ENCODE measurements at regions not wholly inside any gene's neighbourhood (a gene's known extent, or its start where the extent isn't known, plus 50 kb on each side); places are given as distances from the start of the nearest gene placed in this dataset.

DNA sequence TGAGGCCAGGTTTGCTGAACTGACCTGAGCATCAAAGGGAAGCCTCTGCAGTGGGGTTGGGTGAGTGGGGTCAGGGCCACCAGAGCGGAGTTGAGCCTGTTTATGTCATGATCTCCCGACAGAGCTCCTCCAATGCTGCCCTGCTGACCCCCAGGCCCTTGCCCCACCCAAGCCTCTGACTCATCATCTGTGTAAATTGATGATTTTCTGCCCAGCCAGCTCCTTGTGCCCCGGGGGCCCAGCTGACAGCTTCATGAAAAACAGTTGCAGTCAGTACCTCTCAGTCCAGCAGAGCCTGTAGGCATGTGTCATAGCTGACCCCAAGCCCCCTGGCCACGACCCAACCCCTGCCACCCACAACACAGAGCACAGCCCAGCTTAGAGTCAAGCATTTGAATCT, 134.9 kb downstream of the CCT6B start:
- Histone ChIP-seq H3K79me2 (ENCODE audit: insufficient read depth, low read length) (no peaks in the 10 kb centered on the region), H3K9me3 (ENCODE audit: control insufficient read depth, low read depth, low read length) (no peaks in the 10 kb centered on the region), H2BK5ac (ENCODE audit: insufficient read length, low read length) (no peak overlapping the region), H2AK5ac (ENCODE audit: insufficient read length, low read length) (no peak overlapping the region), H3K4me1 (ENCODE audit: insufficient read depth, low read length) (no peaks in the 10 kb centered on the region), H2BK15ac (ENCODE audit: low read depth, low read length) (no peak overlapping the region), H4K20me1 (ENCODE audit: control insufficient read depth, insufficient read depth, insufficient read length) (no peaks in the 10 kb centered on the region), H4K8ac (replicated peaks; ENCODE audit: insufficient read length, low read depth, low read length) (no peak overlapping the region), H4K5ac (ENCODE audit: insufficient read length, low read depth, low read length) (no peak overlapping the region), H3K27me3 (ENCODE audit: insufficient read depth, low read length) (peaks cover 3% of the 10 kb centered on the region; the same call in 1 of the 2 replicates), H3K9ac (ENCODE audit: extremely low read depth, insufficient read length, low read length) (no peak overlapping the region), H2BK20ac (ENCODE audit: low read depth, low read length, poor library complexity, severe bottlenecking) (no peak overlapping the region), H3K4me2 (ENCODE audit: insufficient read depth, insufficient read length, low read length) (no peak overlapping the region), H3K79me1 (ENCODE audit: insufficient read depth, low read depth, low read length, poor library complexity, severe bottlenecking) (no peaks in the 10 kb centered on the region), H3K23ac (ENCODE audit: insufficient read length, low read depth, low read length) (no peak overlapping the region), H3K27ac (ENCODE audit: insufficient read length, low read depth, low read length) (no peak overlapping the region), H2AFZ (ENCODE audit: low read length) (no peak overlapping the region), H3K4ac (ENCODE audit: low read depth, low read length) (no peak overlapping the region), H3K56ac (ENCODE audit: insufficient read length, low read depth, low read length) (no peak overlapping the region), H2BK120ac (ENCODE audit: low read depth, low read length, poor library complexity, severe bottlenecking) (no peak overlapping the region), H3K14ac (ENCODE audit: insufficient read depth, low read length) (no peak overlapping the region), H4K91ac (ENCODE audit: insufficient read length, low read depth, low read length) (no peak overlapping the region), H3T11ph (ENCODE audit: low read length) (no peak overlapping the region), H2BK12ac (ENCODE audit: insufficient read length, low read depth, low read length) (no peak overlapping the region), H3K23me2 (ENCODE audit: insufficient read length, low read depth, low read length, poor library complexity, severe bottlenecking) (no peaks in the 10 kb centered on the region), H3K18ac (ENCODE audit: insufficient read length, low read depth, low read length) (no peak overlapping the region)
- peaks cover 41% of the 10 kb centered on the region for H3K27me3 Mint-ChIP-seq (ENCODE audit: low read depth)
- DNase-seq: no peak
- peaks cover 18 to 25% of the 10 kb centered on the region in 2 experiments for H3K4me1 Mint-ChIP-seq
- TF ChIP-seq, protein P1, sequence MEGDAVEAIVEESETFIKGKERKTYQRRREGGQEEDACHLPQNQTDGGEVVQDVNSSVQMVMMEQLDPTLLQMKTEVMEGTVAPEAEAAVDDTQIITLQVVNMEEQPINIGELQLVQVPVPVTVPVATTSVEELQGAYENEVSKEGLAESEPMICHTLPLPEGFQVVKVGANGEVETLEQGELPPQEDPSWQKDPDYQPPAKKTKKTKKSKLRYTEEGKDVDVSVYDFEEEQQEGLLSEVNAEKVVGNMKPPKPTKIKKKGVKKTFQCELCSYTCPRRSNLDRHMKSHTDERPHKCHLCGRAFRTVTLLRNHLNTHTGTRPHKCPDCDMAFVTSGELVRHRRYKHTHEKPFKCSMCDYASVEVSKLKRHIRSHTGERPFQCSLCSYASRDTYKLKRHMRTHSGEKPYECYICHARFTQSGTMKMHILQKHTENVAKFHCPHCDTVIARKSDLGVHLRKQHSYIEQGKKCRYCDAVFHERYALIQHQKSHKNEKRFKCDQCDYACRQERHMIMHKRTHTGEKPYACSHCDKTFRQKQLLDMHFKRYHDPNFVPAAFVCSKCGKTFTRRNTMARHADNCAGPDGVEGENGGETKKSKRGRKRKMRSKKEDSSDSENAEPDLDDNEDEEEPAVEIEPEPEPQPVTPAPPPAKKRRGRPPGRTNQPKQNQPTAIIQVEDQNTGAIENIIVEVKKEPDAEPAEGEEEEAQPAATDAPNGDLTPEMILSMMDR (conservative IDR thresholded peaks at IDR 0.05): no peak
- no peak overlapping the region for H3K4me3 Mint-ChIP-seq
- H3K9me3 Mint-ChIP-seq: no peaks in the 10 kb centered on the region
- no CpG with 5 or more reads among the region's 4 CpGs for WGBS (ENCODE audit: extremely low coverage, insufficient read length, low lambda C conversion rate)
- no peak overlapping the region for H3K27ac Mint-ChIP-seq
- no peaks in the 10 kb centered on the region for H3K36me3 Mint-ChIP-seq (ENCODE audit: insufficient read depth in 1 of 3, low read depth in 3 of 3)

All from H9 (cell line).